ENCODE measurements at regions not wholly inside any gene's neighbourhood (a gene's known extent, or its start where the extent isn't known, plus 50 kb on each side); places are given as distances from the start of the nearest gene placed in this dataset.

DNA sequence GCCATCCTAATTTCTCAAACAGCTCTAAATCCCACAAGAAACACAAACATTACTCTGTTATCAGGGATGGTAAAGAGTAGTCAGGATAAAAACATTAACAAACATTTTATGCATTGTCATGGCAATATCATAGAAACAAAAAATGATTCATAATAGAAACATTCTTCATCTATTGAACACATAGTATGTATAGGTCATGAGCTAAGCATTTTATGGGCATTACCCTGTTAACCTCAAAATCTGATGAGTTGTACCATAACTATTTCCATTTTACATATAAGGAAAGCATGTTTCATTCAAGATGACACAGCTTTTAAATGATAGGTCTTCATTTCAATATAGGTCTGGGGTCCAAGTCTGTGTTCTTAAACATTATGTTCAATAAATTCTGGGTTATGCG is 344.9 kb downstream of the RND3 start:
- no peak overlapping the region for H3K4me3 ChIP-seq (ENCODE audit: low read depth, low read length)
- peak; percentile 75 for DNase-seq (ENCODE audit: low read depth)
- TF ChIP-seq, protein P1, sequence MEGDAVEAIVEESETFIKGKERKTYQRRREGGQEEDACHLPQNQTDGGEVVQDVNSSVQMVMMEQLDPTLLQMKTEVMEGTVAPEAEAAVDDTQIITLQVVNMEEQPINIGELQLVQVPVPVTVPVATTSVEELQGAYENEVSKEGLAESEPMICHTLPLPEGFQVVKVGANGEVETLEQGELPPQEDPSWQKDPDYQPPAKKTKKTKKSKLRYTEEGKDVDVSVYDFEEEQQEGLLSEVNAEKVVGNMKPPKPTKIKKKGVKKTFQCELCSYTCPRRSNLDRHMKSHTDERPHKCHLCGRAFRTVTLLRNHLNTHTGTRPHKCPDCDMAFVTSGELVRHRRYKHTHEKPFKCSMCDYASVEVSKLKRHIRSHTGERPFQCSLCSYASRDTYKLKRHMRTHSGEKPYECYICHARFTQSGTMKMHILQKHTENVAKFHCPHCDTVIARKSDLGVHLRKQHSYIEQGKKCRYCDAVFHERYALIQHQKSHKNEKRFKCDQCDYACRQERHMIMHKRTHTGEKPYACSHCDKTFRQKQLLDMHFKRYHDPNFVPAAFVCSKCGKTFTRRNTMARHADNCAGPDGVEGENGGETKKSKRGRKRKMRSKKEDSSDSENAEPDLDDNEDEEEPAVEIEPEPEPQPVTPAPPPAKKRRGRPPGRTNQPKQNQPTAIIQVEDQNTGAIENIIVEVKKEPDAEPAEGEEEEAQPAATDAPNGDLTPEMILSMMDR (IDR thresholded peaks at IDR 0.05; ENCODE audit: insufficient read depth, low read depth, low read length): no peak

DNA sequence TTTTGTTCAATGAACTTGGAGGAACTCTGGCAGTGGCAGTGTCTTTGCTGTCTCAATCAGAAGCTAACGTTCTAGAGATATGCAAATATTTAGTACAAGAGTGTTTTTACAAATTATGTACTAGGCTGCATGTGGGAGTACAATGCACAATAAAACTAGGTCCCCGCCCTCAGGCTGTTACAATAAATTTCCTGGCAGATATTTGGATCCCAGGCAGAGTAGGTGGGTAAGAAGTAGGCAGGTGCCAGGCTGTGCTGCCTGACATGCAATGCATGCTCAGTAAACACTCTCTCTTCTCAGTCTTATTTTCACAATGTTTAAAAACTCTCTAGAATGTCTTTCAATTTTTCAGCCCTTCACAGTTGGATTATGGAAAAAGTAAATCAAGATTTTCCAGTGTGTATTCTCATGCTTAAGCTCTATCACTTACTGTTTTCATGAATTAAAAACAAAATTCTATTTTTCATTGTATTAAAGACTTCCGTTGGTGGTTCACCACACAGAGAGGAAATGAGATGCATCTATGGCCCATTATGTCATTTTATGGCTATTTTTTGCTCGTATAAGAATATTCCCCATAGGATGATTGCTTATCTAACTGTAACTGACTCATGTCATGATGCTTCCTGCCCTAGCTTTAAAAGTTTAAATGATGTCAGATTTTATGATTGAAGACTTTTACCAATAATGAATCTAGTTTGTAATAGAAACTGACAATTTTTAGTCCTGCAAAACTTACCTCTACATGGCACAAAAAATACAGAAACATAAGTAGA is 346.1 kb downstream of the RND3 start:
- no peak for DNase-seq (ENCODE audit: low read depth)
- H3K4me3 ChIP-seq (ENCODE audit: low read depth, low read length): no peak overlapping the region
- TF ChIP-seq, protein P1 (IDR thresholded peaks at IDR 0.05; ENCODE audit: insufficient read depth, low read depth, low read length): no peak

DNA sequence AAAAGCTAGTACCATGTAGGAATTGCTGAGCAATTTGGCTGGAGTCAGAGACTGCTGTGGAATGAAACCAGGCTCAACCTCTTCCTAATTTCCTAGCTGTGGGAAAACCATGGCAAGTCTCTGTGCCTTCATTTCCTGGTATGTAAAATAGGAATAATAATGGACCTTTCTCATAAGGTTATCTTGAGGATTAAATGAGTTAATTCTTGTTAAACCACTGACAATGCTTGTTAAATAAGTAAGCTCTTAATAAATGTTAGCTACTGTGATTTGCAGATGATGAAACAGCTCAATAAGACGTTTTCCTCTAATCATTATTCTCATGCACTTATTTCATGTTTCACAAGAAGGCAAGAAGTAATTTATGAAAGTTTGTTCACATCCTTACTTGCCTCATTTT is 346.7 kb downstream of the RND3 start:
- TF ChIP-seq, protein P1 (IDR thresholded peaks at IDR 0.05; ENCODE audit: insufficient read depth, low read depth, low read length): no peak
- DNase-seq (ENCODE audit: low read depth): peak; percentile 51
- no peak overlapping the region for H3K4me3 ChIP-seq (ENCODE audit: low read depth, low read length)

- no peak for DNase-seq (ENCODE audit: low read depth)
- H3K4me3 ChIP-seq (ENCODE audit: low read depth, low read length): no peak overlapping the region
- TF ChIP-seq, protein P1 (IDR thresholded peaks at IDR 0.05; ENCODE audit: insufficient read depth, low read depth, low read length): no peak
Observed at GRCh38 chr2:150138587-150138986, 348.9 kb downstream of the RND3 start.

- no peak for DNase-seq (ENCODE audit: low read depth)
- TF ChIP-seq, protein P1 (IDR thresholded peaks at IDR 0.05; ENCODE audit: insufficient read depth, low read depth, low read length): no peak
- H3K4me3 ChIP-seq (ENCODE audit: low read depth, low read length): no peak overlapping the region
Observed at GRCh38 chr2:150137338-150138069, 350.0 kb downstream of the RND3 start.

GRCh38 chr2:150136893-150137292 is 350.6 kb downstream of the RND3 start:
- TF ChIP-seq, protein P1 (IDR thresholded peaks at IDR 0.05; ENCODE audit: insufficient read depth, low read depth, low read length): no peak
- DNase-seq (ENCODE audit: low read depth): no peak
- H3K4me3 ChIP-seq (ENCODE audit: low read depth, low read length): no peak overlapping the region
